GM04504 (cell line): ENCODE measurements at regions not wholly inside any gene's neighbourhood (a gene's known extent, or its start where the extent isn't known, plus 50 kb on each side); places are given as distances from the start of the nearest gene placed in this dataset.

Experiments
- DNase-seq: peaks from one replicate; pipeline ENCODE4 v3.0.0-alpha.2; 2012; ENCODE audit warnings: low read depth

GRCh38 chr10:9636216-9636615, 1381.5 kb upstream of the CELF2 start:
- DNase-seq: no peak

- no peak for DNase-seq
Observed at GRCh38 chr10:9643782-9644181, 1373.9 kb upstream of the CELF2 start.

- DNase-seq: no peak
Observed at GRCh38 chr10:9645404-9645803, 1372.3 kb upstream of the CELF2 start.

- no peak for DNase-seq
Observed at GRCh38 chr10:9645928-9646600, 1371.6 kb upstream of the CELF2 start.

GRCh38 chr10:9654261-9654660, 1363.4 kb upstream of the CELF2 start:
- no peak for DNase-seq

GRCh38 chr10:9656386-9656785, 1361.3 kb upstream of the CELF2 start:
- no peak for DNase-seq

GRCh38 chr10:9656996-9657395, 1360.7 kb upstream of the CELF2 start:
- DNase-seq: no peak

GRCh38 chr10:9657530-9657929, 1360.1 kb upstream of the CELF2 start:
- no peak for DNase-seq

- no peak for DNase-seq
Observed at GRCh38 chr10:9668411-9668810, 1349.3 kb upstream of the CELF2 start.

GRCh38 chr10:9670911-9671310, 1346.8 kb upstream of the CELF2 start:
- no peak for DNase-seq

- no peak for DNase-seq
Observed at GRCh38 chr10:9681655-9682054, 1336.0 kb upstream of the CELF2 start.

GRCh38 chr10:9682802-9683201, 1334.9 kb upstream of the CELF2 start:
- DNase-seq: no peak

- DNase-seq: no peak
Observed at GRCh38 chr10:9684186-9684585, 1333.5 kb upstream of the CELF2 start.

- DNase-seq: no peak
Observed at GRCh38 chr10:9685596-9685995, 1332.1 kb upstream of the CELF2 start.

GRCh38 chr10:9688711-9689110, 1329.0 kb upstream of the CELF2 start:
- no peak for DNase-seq

- DNase-seq: no peak
Observed at GRCh38 chr10:9707216-9707615, 1310.5 kb upstream of the CELF2 start.

- DNase-seq: no peak
Observed at GRCh38 chr10:9709849-9710248, 1307.8 kb upstream of the CELF2 start.

GRCh38 chr10:9712393-9712792, 1305.3 kb upstream of the CELF2 start:
- DNase-seq: no peak

- DNase-seq: no peak
Observed at GRCh38 chr10:9719246-9719645, 1298.4 kb upstream of the CELF2 start.

- no peak for DNase-seq
Observed at GRCh38 chr10:9733766-9734165, 1283.9 kb upstream of the CELF2 start.

GRCh38 chr10:9734218-9734617, 1283.5 kb upstream of the CELF2 start:
- no peak for DNase-seq

GRCh38 chr10:9735731-9736130, 1281.9 kb upstream of the CELF2 start:
- no peak for DNase-seq

- DNase-seq: no peak
Observed at GRCh38 chr10:9743639-9744038, 1274.0 kb upstream of the CELF2 start.

GRCh38 chr10:9745158-9745557, 1272.5 kb upstream of the CELF2 start:
- no peak for DNase-seq

- no peak for DNase-seq
Observed at GRCh38 chr10:9757176-9757575, 1260.5 kb upstream of the CELF2 start.
